H9 (cell line): ENCODE measurements at regions not wholly inside any gene's neighbourhood (a gene's known extent, or its start where the extent isn't known, plus 50 kb on each side); places are given as distances from the start of the nearest gene placed in this dataset.

Experiments
- DNase-seq: peaks from one replicate; pipeline ENCODE4 v3.0.0-alpha.2; 2017
- H2AFZ ChIP-seq: one replicate; pipeline ENCODE4 v1.6.1; 2013; ENCODE audit warnings: mild to moderate bottlenecking, low read length, control low read depth, moderate library complexity
- H2AK5ac ChIP-seq: 2 replicates; pipeline ENCODE4 v1.6.1; 2013; ENCODE audit warnings: low read length, control low read depth, mixed read lengths; ENCODE audit not compliant: insufficient read length
- H2BK120ac ChIP-seq: one replicate; pipeline ENCODE4 v1.6.1; 2013; ENCODE audit warnings: low read depth, mild to moderate bottlenecking, low read length, control low read depth, inconsistent platforms; ENCODE audit not compliant: poor library complexity, severe bottlenecking
- H2BK12ac ChIP-seq: 2 replicates; pipeline ENCODE4 v1.6.1; 2013; ENCODE audit warnings: low read length, control low read depth, mixed read lengths, low read depth; ENCODE audit not compliant: insufficient read length
- H2BK15ac ChIP-seq: 2 replicates; pipeline ENCODE4 v1.6.1; 2013; ENCODE audit warnings: low read depth, low read length, control low read depth
- H2BK20ac ChIP-seq: one replicate; pipeline ENCODE4 v1.6.1; 2013; ENCODE audit warnings: low read depth, mild to moderate bottlenecking, low read length, control low read depth, inconsistent platforms; ENCODE audit not compliant: poor library complexity, severe bottlenecking
- H2BK5ac ChIP-seq: 2 replicates; pipeline ENCODE4 v1.6.1; 2013; ENCODE audit warnings: low read length, control low read depth, mixed read lengths; ENCODE audit not compliant: insufficient read length
- H3K14ac ChIP-seq: 2 replicates; pipeline ENCODE4 v1.6.1; 2013; ENCODE audit warnings: low read length, control low read depth; ENCODE audit not compliant: insufficient read depth
- H3K18ac ChIP-seq: 2 replicates; pipeline ENCODE4 v1.6.1; 2013; ENCODE audit warnings: low read depth, mild to moderate bottlenecking, mixed read lengths, low read length, control low read depth; ENCODE audit not compliant: insufficient read length
- H3K23ac ChIP-seq: 2 replicates; pipeline ENCODE4 v1.6.1; 2013; ENCODE audit warnings: low read length, control low read depth, mixed read lengths, low read depth; ENCODE audit not compliant: insufficient read length
- H3K23me2 ChIP-seq: 2 replicates; pipeline ENCODE4 v1.6.1; 2013; ENCODE audit warnings: low read depth, mild to moderate bottlenecking, mixed read lengths, low read length, control low read depth; ENCODE audit not compliant: insufficient read length, poor library complexity, severe bottlenecking
- H3K27ac ChIP-seq: 2 replicates; pipeline ENCODE4 v1.5.1; 2013; ENCODE audit warnings: low read length, control low read depth, mixed read lengths, low read depth; ENCODE audit not compliant: insufficient read length
- H3K27me3 ChIP-seq: 2 replicates; pipeline ENCODE4 v1.6.1; 2013; ENCODE audit warnings: low read length, control low read depth, inconsistent platforms; ENCODE audit not compliant: insufficient read depth
- H3K4ac ChIP-seq: 2 replicates; pipeline ENCODE4 v1.6.1; 2013; ENCODE audit warnings: low read depth, mild to moderate bottlenecking, control low read depth, inconsistent platforms, low read length, moderate library complexity
- H3K4me1 ChIP-seq: 2 replicates; pipeline ENCODE4 v1.6.1; 2013; ENCODE audit warnings: low read length, control low read depth, inconsistent platforms; ENCODE audit not compliant: insufficient read depth
- H3K4me2 ChIP-seq: 2 replicates; pipeline ENCODE4 v1.6.1; 2013; ENCODE audit warnings: low read length, control low read depth, mixed read lengths; ENCODE audit not compliant: insufficient read length, insufficient read depth
- H3K56ac ChIP-seq: 2 replicates; pipeline ENCODE4 v1.6.1; 2013; ENCODE audit warnings: low read depth, mild to moderate bottlenecking, mixed read lengths, low read length, control low read depth; ENCODE audit not compliant: insufficient read length
- H3K79me1 ChIP-seq: 2 replicates; pipeline ENCODE4 v1.6.1; 2013; ENCODE audit warnings: low read depth, mild to moderate bottlenecking, moderate library complexity, low read length, control low read depth, inconsistent platforms; ENCODE audit not compliant: insufficient read depth, poor library complexity, severe bottlenecking
- H3K79me2 ChIP-seq: 2 replicates; pipeline ENCODE4 v1.6.1; 2013; ENCODE audit warnings: low read length, control low read depth, inconsistent platforms; ENCODE audit not compliant: insufficient read depth
- H3K9ac ChIP-seq: 2 replicates; pipeline ENCODE4 v1.6.1; 2013; ENCODE audit warnings: low read length, control low read depth, mixed read lengths; ENCODE audit not compliant: insufficient read length; ENCODE audit errors: extremely low read depth
- H3K9me3 ChIP-seq: one replicate; pipeline ENCODE4 v1.6.1; 2013; ENCODE audit warnings: low read depth, low read length, inconsistent platforms; ENCODE audit not compliant: control insufficient read depth
- H3T11ph ChIP-seq: one replicate; pipeline ENCODE4 v1.6.1; 2013; ENCODE audit warnings: mild to moderate bottlenecking, low read length, control low read depth, inconsistent platforms
- H4K20me1 ChIP-seq: one replicate; pipeline ENCODE4 v1.6.1; 2013; ENCODE audit not compliant: control insufficient read depth, insufficient read length, insufficient read depth
- H4K5ac ChIP-seq: 2 replicates; pipeline ENCODE4 v1.6.1; 2013; ENCODE audit warnings: low read depth, mild to moderate bottlenecking, mixed read lengths, low read length, control low read depth; ENCODE audit not compliant: insufficient read length
- H4K8ac ChIP-seq: replicated peaks from 2 replicates; pipeline ENCODE4 v1.6.1; 2013; ENCODE audit warnings: low read length, control low read depth, mixed read lengths, low read depth; ENCODE audit not compliant: insufficient read length
- H4K91ac ChIP-seq: 2 replicates; pipeline ENCODE4 v1.6.1; 2013; ENCODE audit warnings: low read depth, mild to moderate bottlenecking, moderate library complexity, mixed read lengths, low read length, control low read depth; ENCODE audit not compliant: insufficient read length
- H3K27ac Mint-ChIP-seq, 3 experiments: 2 replicates in 2 of 3; 3 replicates in 1 of 3; pipeline ENCODE4 v1.8.0; 2020 to 2021; ENCODE audit warnings: mixed read lengths in 3 of 3, mild to moderate bottlenecking in 1 of 3, moderate library complexity in 1 of 3
- H3K27me3 Mint-ChIP-seq: 2 replicates; pipeline ENCODE4 v1.8.0; 2021; ENCODE audit warnings: low read depth, mild to moderate bottlenecking, moderate library complexity, mixed read lengths
- H3K36me3 Mint-ChIP-seq, 3 experiments: 2 replicates in 2 of 3; 3 replicates in 1 of 3; pipeline ENCODE4 v1.8.0; 2020 to 2021; ENCODE audit warnings: low read depth in 3 of 3, mixed read lengths in 3 of 3; ENCODE audit not compliant: insufficient read depth in 1 of 3
- H3K4me1 Mint-ChIP-seq, 2 experiments: 2 replicates each; pipeline ENCODE4 v1.8.0; 2020; ENCODE audit warnings: mixed read lengths in 2 of 2
- H3K4me3 Mint-ChIP-seq, 2 experiments: 2 replicates in 1 of 2; 3 replicates in 1 of 2; pipeline ENCODE4 v1.8.0; 2020 to 2021; ENCODE audit warnings: mild to moderate bottlenecking in 2 of 2, mixed read lengths in 2 of 2, moderate library complexity in 1 of 2
- H3K9me3 Mint-ChIP-seq, 2 experiments: 2 replicates in 1 of 2; 3 replicates in 1 of 2; pipeline ENCODE4 v1.8.0; 2020; ENCODE audit warnings: mild to moderate bottlenecking in 2 of 2, mixed read lengths in 2 of 2, moderate library complexity in 1 of 2
- WGBS: extraction: QIAGEN DNeasy Blood & Tissue Kit; methylation state at CpG from one replicate; pipeline ENCODE4 v1.1.7; 2013; ENCODE audit warnings: missing lambda C conversion rate, low lambda C conversion rate, mixed read lengths; ENCODE audit not compliant: insufficient read length; ENCODE audit errors: extremely low coverage; 5-methylcytosine and 5-hydroxymethylcytosine counted together
- TF ChIP-seq, protein P1 (sequence below): fragments of 200-600 bp; sonication (generic); conservative IDR thresholded peaks from 3 replicates; pipeline ENCODE4 v1.8.0; 2021; ENCODE audit warnings: antibody characterized with exemption, mild to moderate bottlenecking

DNA sequence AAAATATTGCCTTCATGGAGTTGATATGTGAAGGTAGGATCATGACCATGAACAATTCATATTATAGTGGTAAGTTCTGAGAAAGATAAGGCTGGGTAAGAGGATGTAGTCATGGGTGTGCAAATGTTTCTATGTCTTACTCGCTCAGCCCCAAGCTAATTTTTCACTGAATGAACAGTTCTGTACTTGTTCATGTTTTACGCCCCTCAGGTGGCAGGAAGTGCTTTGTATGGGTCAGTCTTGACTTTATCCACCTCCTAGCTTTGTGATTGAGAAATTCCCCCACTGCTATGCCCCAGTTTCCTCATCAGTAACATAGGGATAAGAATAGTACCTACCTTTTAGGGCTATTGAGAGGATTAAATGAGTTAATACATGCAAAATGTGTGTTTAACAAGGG is 148.2 kb upstream of the KCNG1 start:
- H3T11ph ChIP-seq = no peak overlapping the region
- no peak overlapping the region for H2BK20ac ChIP-seq
- no peaks in the 10 kb centered on the region; the same call in 1 of the 2 replicates for H3K4me1 ChIP-seq
- no peaks in the 10 kb centered on the region for H3K27me3 ChIP-seq
- no peak overlapping the region for H3K56ac ChIP-seq
- no peaks in the 10 kb centered on the region for H3K79me2 ChIP-seq
- no peak overlapping the region for H2AFZ ChIP-seq
- H2BK120ac ChIP-seq = no peak overlapping the region
- H4K5ac ChIP-seq = no peak overlapping the region
- H2BK5ac ChIP-seq = no peak overlapping the region
- no peak overlapping the region for H2BK12ac ChIP-seq
- no peak overlapping the region for H3K27ac ChIP-seq
- H4K20me1 ChIP-seq = no peaks in the 10 kb centered on the region
- no peak overlapping the region for H3K27ac Mint-ChIP-seq
- H3K18ac ChIP-seq = no peak overlapping the region
- no peak overlapping the region for H3K14ac ChIP-seq
- no peak for DNase-seq
- H2BK15ac ChIP-seq = no peak overlapping the region
- TF ChIP-seq, protein P1, sequence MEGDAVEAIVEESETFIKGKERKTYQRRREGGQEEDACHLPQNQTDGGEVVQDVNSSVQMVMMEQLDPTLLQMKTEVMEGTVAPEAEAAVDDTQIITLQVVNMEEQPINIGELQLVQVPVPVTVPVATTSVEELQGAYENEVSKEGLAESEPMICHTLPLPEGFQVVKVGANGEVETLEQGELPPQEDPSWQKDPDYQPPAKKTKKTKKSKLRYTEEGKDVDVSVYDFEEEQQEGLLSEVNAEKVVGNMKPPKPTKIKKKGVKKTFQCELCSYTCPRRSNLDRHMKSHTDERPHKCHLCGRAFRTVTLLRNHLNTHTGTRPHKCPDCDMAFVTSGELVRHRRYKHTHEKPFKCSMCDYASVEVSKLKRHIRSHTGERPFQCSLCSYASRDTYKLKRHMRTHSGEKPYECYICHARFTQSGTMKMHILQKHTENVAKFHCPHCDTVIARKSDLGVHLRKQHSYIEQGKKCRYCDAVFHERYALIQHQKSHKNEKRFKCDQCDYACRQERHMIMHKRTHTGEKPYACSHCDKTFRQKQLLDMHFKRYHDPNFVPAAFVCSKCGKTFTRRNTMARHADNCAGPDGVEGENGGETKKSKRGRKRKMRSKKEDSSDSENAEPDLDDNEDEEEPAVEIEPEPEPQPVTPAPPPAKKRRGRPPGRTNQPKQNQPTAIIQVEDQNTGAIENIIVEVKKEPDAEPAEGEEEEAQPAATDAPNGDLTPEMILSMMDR = no peak
- H3K9ac ChIP-seq = no peak overlapping the region
- H3K9me3 Mint-ChIP-seq = peaks cover 0 to 2% of the 10 kb centered on the region in 2 experiments; a peak in 1 of 5 replicates
- H4K91ac ChIP-seq = no peak overlapping the region
- peaks cover 53% of the 10 kb centered on the region for H3K27me3 Mint-ChIP-seq
- peaks cover 11 to 19% of the 10 kb centered on the region in 2 experiments for H3K4me1 Mint-ChIP-seq
- H3K9me3 ChIP-seq = no peaks in the 10 kb centered on the region
- no CpG with 5 or more reads among the region's 2 CpGs for WGBS
- H3K23ac ChIP-seq = no peak overlapping the region
- no peak overlapping the region for H4K8ac ChIP-seq
- H3K79me1 ChIP-seq = no peaks in the 10 kb centered on the region
- no peak overlapping the region for H3K4me3 Mint-ChIP-seq
- no peaks in the 10 kb centered on the region for H3K36me3 Mint-ChIP-seq
- no peak overlapping the region for H2AK5ac ChIP-seq
- H3K23me2 ChIP-seq = peaks cover 2% of the 10 kb centered on the region
- H3K4me2 ChIP-seq = no peak overlapping the region
- no peak overlapping the region for H3K4ac ChIP-seq
